Common myeloid progenitor, CD34-positive (primary cell): ENCODE measurements at regions not wholly inside any gene's neighbourhood (a gene's known extent, or its start where the extent isn't known, plus 50 kb on each side); places are given as distances from the start of the nearest gene placed in this dataset.

Experiments
- CTCF ChIA-PET: fragments of 350-600 bp; sonication (Branson Sonifier 250); formaldehyde crosslinking; loops from one replicate; lab custom pipeline; 2021; ENCODE audit warnings: antibody characterized with exemption; lab: Charles Lee
- POLR2A ChIA-PET: fragments of 350-600 bp; sonication (Branson Sonifier 250); formaldehyde crosslinking; loops from one replicate; lab custom pipeline; 2021; ENCODE audit warnings: antibody characterized with exemption; lab: Charles Lee
- DNase-seq, 3 donors: peaks; one replicate each; pipeline versions ENCODE4 v3.0.0 to v3.0.0-alpha.2; 2013
- H3K27ac ChIP-seq, 2 experiments: 1 replicate in 1 of 2; 2 replicates in 1 of 2; pipeline ENCODE4 v1.7.0; 2013; ENCODE audit warnings: inconsistent platforms in 2 of 2, low read length in 2 of 2, mild to moderate bottlenecking in 2 of 2, low read depth in 1 of 2, moderate library complexity in 1 of 2; ENCODE audit not compliant: severe bottlenecking in 2 of 2, insufficient read depth in 1 of 2, poor library complexity in 1 of 2
- H3K27me3 ChIP-seq, 5 experiments: replicated peaks in 2 of 5; 1 replicate in 3 of 5; 2 replicates in 2 of 5; pipeline versions ENCODE4 v1.6.1 to v1.7.0; 2013; ENCODE audit warnings: low read length in 4 of 5, mild to moderate bottlenecking in 2 of 5, moderate library complexity in 2 of 5, inconsistent platforms in 1 of 5; ENCODE audit not compliant: insufficient read depth in 5 of 5, control insufficient read depth in 4 of 5
- H3K36me3 ChIP-seq, 4 experiments: 1 replicate in 2 of 4; 2 replicates in 2 of 4; pipeline versions ENCODE4 v1.6.1 to v1.7.0; 2013; ENCODE audit warnings: low read length in 3 of 4, control low read depth in 1 of 4, mild to moderate bottlenecking in 1 of 4; ENCODE audit not compliant: control insufficient read depth in 4 of 4, insufficient read depth in 4 of 4
- H3K4me1 ChIP-seq, 4 experiments: 1 replicate in 3 of 4; 2 replicates in 1 of 4; pipeline versions ENCODE4 v1.6.1 to v1.7.1; 2013; ENCODE audit warnings: low read length in 3 of 4, mild to moderate bottlenecking in 3 of 4, control low read depth in 1 of 4, inconsistent platforms in 1 of 4, moderate library complexity in 1 of 4; ENCODE audit not compliant: control insufficient read depth in 4 of 4, insufficient read depth in 4 of 4; ENCODE audit errors: control extremely low read depth in 1 of 4
- H3K4me3 ChIP-seq, 7 experiments: 1 replicate in 4 of 7; 2 replicates in 3 of 7; pipeline versions ENCODE4 v1.5.1 to v1.7.0; 2013; ENCODE audit warnings: mild to moderate bottlenecking in 7 of 7, low read length in 6 of 7, moderate library complexity in 6 of 7, inconsistent platforms in 2 of 7, low read depth in 2 of 7, control low read depth in 1 of 7; ENCODE audit not compliant: insufficient read depth in 4 of 7, control insufficient read depth in 1 of 7; ENCODE audit errors: extremely low read depth in 1 of 7
- H3K9me3 ChIP-seq, 5 experiments: 1 replicate in 4 of 5; 2 replicates in 1 of 5; pipeline versions ENCODE4 v1.6.1 to v1.7.1; 2013; ENCODE audit warnings: low read length in 4 of 5, mild to moderate bottlenecking in 2 of 5, inconsistent platforms in 1 of 5, low read depth in 1 of 5, moderate library complexity in 1 of 5; ENCODE audit not compliant: control insufficient read depth in 4 of 5, insufficient read depth in 2 of 5; ENCODE audit errors: control extremely low read depth in 1 of 5
- WGBS: methylation state at CpG from one replicate; pipeline ENCODE4 v1.1.5; 2013; ENCODE audit not compliant: insufficient coverage; 5-methylcytosine and 5-hydroxymethylcytosine counted together

DNA sequence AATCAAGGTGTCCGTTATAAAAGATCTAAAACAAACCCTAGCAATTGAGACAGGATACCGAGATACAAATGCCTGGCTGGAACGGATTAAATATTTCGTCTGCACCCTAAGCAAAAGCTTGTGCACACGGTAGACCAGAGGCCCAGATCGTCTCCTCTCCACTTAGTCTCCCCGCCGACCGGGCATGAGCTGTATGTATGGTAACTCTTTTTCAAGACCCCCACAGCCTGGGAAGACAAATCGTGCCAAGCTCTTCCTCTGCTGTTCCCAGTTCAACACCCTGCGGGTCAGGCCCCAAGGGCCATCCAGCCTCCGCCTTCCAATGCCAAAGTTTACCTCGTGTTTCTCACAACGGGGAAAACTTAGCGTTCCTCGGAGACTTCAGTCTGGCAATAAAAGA lies 285.7 kb upstream of the GALNT17 start:
- ChIA-PET CTCF (interaction anchor here (0.7 to 1.3 kb wide), 2 partner anchors 895 to 1409 kb away, joined by 3 read pairs; no protein-coding TSS in a partner anchor), POLR2A (no interaction called here)
- H3K27me3 ChIP-seq: no peaks in the 10 kb centered on the region
- no peak overlapping the region for H3K27ac ChIP-seq
- peaks cover 0 to 6% (median 0%) of the 10 kb centered on the region in 5 experiments for H3K9me3 ChIP-seq
- no peaks in the 10 kb centered on the region for H3K4me1 ChIP-seq
- no peaks in the 10 kb centered on the region for H3K36me3 ChIP-seq
- 96% methylated on average over 11 of the region's 16 CpGs for WGBS
- DNase-seq: no peak
- H3K4me3 ChIP-seq: no peak overlapping the region

DNA sequence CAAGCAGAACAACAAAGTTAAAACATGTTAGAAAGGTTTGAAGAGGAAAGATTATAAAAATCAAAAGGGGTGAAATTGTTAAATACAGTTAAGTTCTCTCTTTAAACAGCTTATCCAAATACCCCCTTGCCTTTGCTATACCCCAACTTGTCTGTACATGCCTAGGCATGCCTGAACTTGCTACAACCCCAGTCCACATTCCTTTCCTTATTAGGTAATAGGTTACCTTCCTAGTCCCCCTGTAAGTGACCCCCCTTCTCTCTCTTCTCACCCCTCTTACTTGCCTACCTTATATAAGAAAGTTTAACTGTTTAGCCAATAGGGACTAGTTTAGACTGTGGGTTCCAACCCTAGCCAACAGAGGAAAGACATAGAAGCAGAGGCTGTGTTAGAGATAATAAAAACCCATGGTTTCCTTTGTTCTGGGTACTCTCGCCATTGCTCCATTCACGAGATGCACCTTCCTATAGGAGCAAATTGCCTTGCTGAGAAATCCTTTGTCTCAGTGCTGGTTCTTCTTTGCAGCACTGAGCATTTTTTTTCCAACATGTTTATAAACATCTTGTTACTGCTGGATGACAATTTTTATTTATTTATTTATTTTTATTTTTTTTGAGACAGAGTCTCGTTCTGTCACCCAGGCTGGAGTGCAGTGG lies 282.2 kb upstream of the GALNT17 start:
- DNase-seq: no peak
- CTCF ChIA-PET: no interaction called here
- POLR2A ChIA-PET: no interaction called here

DNA sequence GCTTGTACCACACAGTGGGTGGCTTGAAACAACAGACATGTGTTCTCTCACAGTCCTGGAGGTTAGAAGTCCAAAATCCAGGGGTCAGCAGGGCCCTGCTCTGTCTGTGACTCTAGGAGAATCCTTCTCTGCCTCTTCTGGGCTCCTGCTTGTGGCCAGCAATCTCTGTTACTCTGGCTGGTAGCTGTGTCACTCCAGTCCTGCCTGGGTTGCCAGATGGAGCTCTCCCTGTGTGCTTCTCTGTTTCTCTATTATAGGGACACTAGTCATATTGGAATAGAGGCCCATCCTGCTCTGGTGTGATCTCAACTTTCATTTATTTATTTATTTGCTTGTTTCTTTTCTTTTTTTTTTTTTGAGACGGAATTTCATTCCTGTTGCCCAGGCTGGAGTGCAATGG lies 276.6 kb upstream of the GALNT17 start:
- no peak for DNase-seq
- Histone ChIP-seq H3K36me3 (no peaks in the 10 kb centered on the region), H3K4me3 (no peak overlapping the region), H3K9me3 (peaks cover 0 to 3% (median 0%) of the 10 kb centered on the region in 5 experiments), H3K4me1 (no peaks in the 10 kb centered on the region), H3K27me3 (no peaks in the 10 kb centered on the region), H3K27ac (no peak overlapping the region)
- 100% methylated on average over 1 of the region's 1 CpG for WGBS
- POLR2A ChIA-PET: no interaction called here
- CTCF ChIA-PET: interaction anchor here (0.9 to 6.0 kb wide), 4 partner anchors 21 to 878 kb away, joined by 3 to 48 read pairs (median 8); no protein-coding TSS in a partner anchor

More for the DNA sequence above, 282.2 kb upstream of the GALNT17 start:
- Histone ChIP-seq H3K36me3 (no peaks in the 10 kb centered on the region), H3K4me3 (no peak overlapping the region), H3K27ac (no peak overlapping the region), H3K4me1 (no peaks in the 10 kb centered on the region), H3K9me3 (peaks cover 0 to 6% (median 0%) of the 10 kb centered on the region in 5 experiments), H3K27me3 (no peaks in the 10 kb centered on the region)
- WGBS: 94% methylated on average over 3 of the region's 3 CpGs

DNA sequence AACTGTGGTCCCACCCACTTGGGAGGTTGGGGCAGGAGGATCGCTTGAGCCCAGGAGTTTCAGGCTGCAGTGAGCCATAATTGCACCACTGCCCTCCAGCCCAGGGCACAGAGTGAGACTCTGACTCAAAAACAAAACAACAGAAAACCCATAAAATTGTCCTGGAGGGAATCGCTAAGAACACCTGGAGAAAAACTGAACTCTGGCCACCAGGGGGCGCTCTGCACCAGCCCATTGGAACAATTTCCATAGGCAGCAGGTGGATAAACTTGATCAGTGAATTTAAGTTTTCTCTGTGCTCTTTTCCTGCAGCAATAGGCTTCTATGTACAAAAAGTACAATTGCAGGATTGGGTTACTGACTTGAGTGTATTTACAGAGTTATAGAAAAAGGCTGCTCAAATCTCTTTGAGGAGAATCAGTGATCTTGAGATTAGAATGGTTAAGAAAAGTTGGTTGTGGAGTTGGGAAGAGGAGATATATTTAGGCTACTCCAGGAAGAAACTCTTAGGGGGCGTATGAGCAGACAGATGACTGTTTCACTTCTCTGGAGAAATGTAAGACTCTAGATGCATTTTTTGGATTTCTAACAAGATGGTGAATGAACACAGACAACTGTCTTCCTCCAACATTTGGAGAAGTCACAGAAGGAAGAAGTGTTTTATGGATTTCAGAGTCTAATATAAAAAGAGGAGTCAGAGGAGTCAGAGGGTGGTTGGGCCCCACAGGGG lies 274.9 kb upstream of the GALNT17 start:
- ChIA-PET CTCF (interaction anchor here (1.0 to 6.0 kb wide), 3 partner anchors 28 to 879 kb away, joined by 4 to 48 read pairs (median 11); no protein-coding TSS in a partner anchor), POLR2A (interaction anchor here (0.6 kb wide), 1 partner anchor 1485 kb away, joined by 8 read pairs; no protein-coding TSS in a partner anchor)
- Histone ChIP-seq H3K27ac (no peak overlapping the region), H3K36me3 (no peaks in the 10 kb centered on the region), H3K4me1 (no peaks in the 10 kb centered on the region), H3K4me3 (no peak overlapping the region), H3K27me3 (no peaks in the 10 kb centered on the region), H3K9me3 (peaks cover 0 to 6% (median 0%) of the 10 kb centered on the region in 5 experiments)
- 23% methylated on average over 4 of the region's 4 CpGs for WGBS
- peak; percentile 46 to 66 (median 50) for DNase-seq

DNA sequence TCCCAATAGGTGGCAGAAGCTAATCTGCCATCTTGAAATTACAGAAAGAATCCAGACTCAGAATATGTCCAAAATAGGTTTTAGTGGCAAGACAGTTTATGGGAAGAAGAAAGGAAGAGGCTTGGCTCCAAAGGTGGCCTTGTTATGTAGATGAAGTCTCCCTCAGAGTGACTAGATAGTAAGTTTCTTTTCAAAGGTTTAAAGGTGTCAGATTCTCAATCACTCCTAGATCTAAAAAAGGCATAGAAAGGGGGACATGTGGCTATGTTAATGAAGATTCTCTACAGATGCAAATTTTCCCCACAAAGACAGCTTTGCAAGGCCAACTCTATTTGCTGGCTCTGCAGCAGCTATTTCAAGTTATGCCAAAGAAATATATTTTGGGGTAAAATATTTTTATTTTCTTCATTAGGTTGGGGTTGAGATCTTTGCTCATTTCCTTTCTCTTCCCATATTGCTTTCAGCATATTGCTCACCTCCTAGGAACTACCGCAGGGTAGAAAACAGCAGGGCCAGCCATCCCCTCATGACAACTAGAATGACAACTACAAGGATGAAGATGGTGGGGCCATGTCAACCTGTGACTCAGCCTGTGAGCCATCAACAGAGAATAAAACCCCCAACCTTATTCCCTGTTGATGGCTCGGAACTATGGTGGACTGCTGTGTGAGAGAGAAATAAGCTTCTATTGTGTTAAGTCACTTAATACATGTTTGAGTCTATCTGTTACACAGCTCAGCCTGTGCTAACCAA lies 274.0 kb upstream of the GALNT17 start:
- Histone ChIP-seq H3K27ac (no peak overlapping the region), H3K4me3 (no peak overlapping the region), H3K4me1 (no peaks in the 10 kb centered on the region), H3K27me3 (no peaks in the 10 kb centered on the region), H3K36me3 (no peaks in the 10 kb centered on the region), H3K9me3 (peaks cover 0 to 6% (median 0%) of the 10 kb centered on the region in 5 experiments)
- ChIA-PET POLR2A (no interaction called here), CTCF (interaction anchor here (0.6 to 6.0 kb wide), 4 partner anchors 17 to 880 kb away, joined by 3 to 48 read pairs (median 8); no protein-coding TSS in a partner anchor)
- WGBS: no CpG with 5 or more reads among the region's 2 CpGs
- DNase-seq: no peak

DNA sequence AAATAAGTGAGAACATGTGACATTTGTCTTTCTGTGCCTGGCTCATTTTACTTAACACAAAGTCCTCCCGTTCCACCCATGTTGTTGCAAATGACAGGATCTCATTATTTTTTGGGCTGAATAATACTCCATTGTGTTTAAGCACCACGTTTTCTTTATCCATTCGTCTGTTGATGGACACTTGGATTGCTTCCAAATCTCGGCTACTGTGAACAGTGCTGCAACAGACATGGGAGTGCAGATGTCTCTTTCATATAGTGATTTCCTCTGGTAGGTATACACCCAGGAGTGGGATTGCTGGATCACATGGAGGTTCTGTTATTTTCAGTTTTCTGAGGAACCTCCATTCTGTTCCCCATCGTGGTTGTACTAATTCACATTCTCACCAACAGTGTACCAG lies 264.4 kb upstream of the GALNT17 start:
- peaks cover 0 to 6% (median 0%) of the 10 kb centered on the region in 5 experiments for H3K9me3 ChIP-seq
- CTCF ChIA-PET: interaction anchor here (0.6 kb wide), 1 partner anchor 1070 kb away, joined by 3 read pairs; no protein-coding TSS in a partner anchor

More for the DNA sequence above, 264.4 kb upstream of the GALNT17 start:
- POLR2A ChIA-PET: no interaction called here
- 74% methylated on average over 5 of the region's 5 CpGs for WGBS
- Histone ChIP-seq H3K36me3 (no peaks in the 10 kb centered on the region), H3K27ac (no peak overlapping the region), H3K27me3 (peaks cover 0 to 3% (median 0%) of the 10 kb centered on the region in 5 experiments), H3K4me1 (no peaks in the 10 kb centered on the region), H3K4me3 (no peak overlapping the region)
- DNase-seq: no peak
